ENCODE measurements at regions not wholly inside any gene's neighbourhood (a gene's known extent, or its start where the extent isn't known, plus 50 kb on each side); places are given as distances from the start of the nearest gene placed in this dataset.
A peak's percentile ranks its signal among the peaks of the same experiment; 100 is the strongest.

GRCh38 chr4:81870275-81870674, 398.6 kb upstream of the RASGEF1B start:
- no peak for DNase-seq
- intact Hi-C loops (cut with DNase I) = no loop called here
- no peak for ATAC-seq

- ATAC-seq = no peak
- intact Hi-C loops (cut with DNase I) = no loop called here
- DNase-seq = no peak
These were observed 388.4 kb upstream of the RASGEF1B start for GRCh38 chr4:81860111-81860510.

GRCh38 chr4:81854406-81854805, 382.7 kb upstream of the RASGEF1B start:
- DNase-seq = no peak
- no peak for ATAC-seq
- intact Hi-C loops (cut with DNase I) = no loop called here

GRCh38 chr4:81852031-81852715, 380.5 kb upstream of the RASGEF1B start:
- intact Hi-C loops (cut with DNase I) = no loop called here
- DNase-seq (no peak), ATAC-seq (no peak)

GRCh38 chr4:81850701-81851100, 379.0 kb upstream of the RASGEF1B start:
- no peak for ATAC-seq
- intact Hi-C loops (cut with DNase I) = no loop called here
- DNase-seq = no peak

GRCh38 chr4:81845761-81846160, 374.1 kb upstream of the RASGEF1B start:
- intact Hi-C loops (cut with DNase I) = loop anchor here in 1 of 2 donors (5.0 kb wide), 1 partner anchor 438 kb away; no protein-coding TSS in a partner anchor
- DNase-seq (no peak), ATAC-seq (no peak)

- peak in 1 of 2 donors; percentile 21 for ATAC-seq
- DNase-seq = no peak
- intact Hi-C loops (cut with DNase I) = loop anchor here in 1 of 2 donors (5.0 kb wide), 1 partner anchor 438 kb away; no protein-coding TSS in a partner anchor
These were observed 373.6 kb upstream of the RASGEF1B start for GRCh38 chr4:81845273-81845672.

- intact Hi-C loops (cut with DNase I) = loop anchor here (5.0 kb wide), 2 partner anchors 377 to 437 kb away; no protein-coding TSS in a partner anchor
- DNase-seq (peak; percentile 69), ATAC-seq (peak; percentile 84 to 95)
These were observed 373.0 kb upstream of the RASGEF1B start for GRCh38 chr4:81844717-81845116.

- intact Hi-C loops (cut with DNase I) = loop anchor here in 1 of 2 donors (5.0 kb wide), 2 partner anchors 372 to 432 kb away; no protein-coding TSS in a partner anchor
- no peak for DNase-seq
- no peak for ATAC-seq
These were observed 367.8 kb upstream of the RASGEF1B start for GRCh38 chr4:81839347-81840042.

- ATAC-seq (no peak), DNase-seq (no peak)
- intact Hi-C loops (cut with DNase I) = no loop called here
These were observed 366.9 kb upstream of the RASGEF1B start for GRCh38 chr4:81838586-81838985.

- DNase-seq = no peak
- intact Hi-C loops (cut with DNase I) = no loop called here
These were observed 365.0 kb upstream of the RASGEF1B start for GRCh38 chr4:81836716-81837115.

GRCh38 chr4:81833576-81833975, 361.9 kb upstream of the RASGEF1B start:
- ATAC-seq (no peak), DNase-seq (no peak)
- intact Hi-C loops (cut with DNase I) = no loop called here

More at GRCh38 chr4:81836716-81837115, 365.0 kb upstream of the RASGEF1B start:
- no peak for ATAC-seq

- ATAC-seq (peak; percentile 98), DNase-seq (peak; percentile 59)
- intact Hi-C loops (cut with DNase I) = no loop called here
These were observed 357.3 kb upstream of the RASGEF1B start for GRCh38 chr4:81828991-81829390.

- DNase-seq (no peak), ATAC-seq (no peak)
- intact Hi-C loops (cut with DNase I) = no loop called here
These were observed 356.0 kb upstream of the RASGEF1B start for GRCh38 chr4:81827577-81828202.

- intact Hi-C loops (cut with DNase I) = no loop called here
- DNase-seq = no peak
These were observed 355.2 kb upstream of the RASGEF1B start for GRCh38 chr4:81826817-81827424.

GRCh38 chr4:81826335-81826734, 354.6 kb upstream of the RASGEF1B start:
- ATAC-seq (no peak), DNase-seq (no peak)
- intact Hi-C loops (cut with DNase I) = no loop called here

More at GRCh38 chr4:81826817-81827424, 355.2 kb upstream of the RASGEF1B start:
- no peak for ATAC-seq

- intact Hi-C loops (cut with DNase I) = no loop called here
- no peak for ATAC-seq
- DNase-seq = no peak
These were observed 346.7 kb upstream of the RASGEF1B start for GRCh38 chr4:81818385-81818920.

GRCh38 chr4:81816031-81816761, 344.5 kb upstream of the RASGEF1B start:
- no peak for DNase-seq
- no peak for ATAC-seq
- intact Hi-C loops (cut with DNase I) = no loop called here
